NB4 (cell line): ENCODE measurements at regions not wholly inside any gene's neighbourhood (a gene's known extent, or its start where the extent isn't known, plus 50 kb on each side); places are given as distances from the start of the nearest gene placed in this dataset.

Source experiments
- POLR2A ChIP-seq: IDR thresholded peaks from 2 replicates; pipeline ENCODE4 v1.6.1; 2011; ENCODE audit warnings: mild to moderate bottlenecking; ENCODE audit not compliant: insufficient read length; ENCODE audit errors: extremely low read depth
- TF ChIP-seq, protein P1 (sequence below): IDR thresholded peaks from one replicate; pipeline ENCODE4 v1.5.1; 2012; ENCODE audit warnings: low read depth, low read length

DNA sequence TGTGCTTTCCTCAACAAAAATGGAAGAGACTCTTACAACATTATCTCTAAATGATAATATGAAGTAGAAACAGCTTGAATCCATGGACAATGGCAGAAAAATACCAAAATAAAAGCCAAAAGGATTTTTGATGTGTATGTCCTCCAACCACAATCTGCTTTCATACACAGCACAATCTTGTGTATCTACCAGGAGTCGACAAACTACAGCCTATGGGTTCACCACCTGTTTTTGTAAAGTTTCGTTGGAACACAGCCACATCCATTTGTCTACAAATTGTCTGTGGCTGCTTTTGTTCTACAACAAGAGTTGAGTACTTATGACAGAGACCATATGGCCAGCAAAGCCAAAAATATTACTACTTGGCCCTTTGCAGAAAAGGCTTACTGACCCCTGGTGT, 88.7 kb upstream of the UBE2E2 start:
- TF ChIP-seq, protein P1, sequence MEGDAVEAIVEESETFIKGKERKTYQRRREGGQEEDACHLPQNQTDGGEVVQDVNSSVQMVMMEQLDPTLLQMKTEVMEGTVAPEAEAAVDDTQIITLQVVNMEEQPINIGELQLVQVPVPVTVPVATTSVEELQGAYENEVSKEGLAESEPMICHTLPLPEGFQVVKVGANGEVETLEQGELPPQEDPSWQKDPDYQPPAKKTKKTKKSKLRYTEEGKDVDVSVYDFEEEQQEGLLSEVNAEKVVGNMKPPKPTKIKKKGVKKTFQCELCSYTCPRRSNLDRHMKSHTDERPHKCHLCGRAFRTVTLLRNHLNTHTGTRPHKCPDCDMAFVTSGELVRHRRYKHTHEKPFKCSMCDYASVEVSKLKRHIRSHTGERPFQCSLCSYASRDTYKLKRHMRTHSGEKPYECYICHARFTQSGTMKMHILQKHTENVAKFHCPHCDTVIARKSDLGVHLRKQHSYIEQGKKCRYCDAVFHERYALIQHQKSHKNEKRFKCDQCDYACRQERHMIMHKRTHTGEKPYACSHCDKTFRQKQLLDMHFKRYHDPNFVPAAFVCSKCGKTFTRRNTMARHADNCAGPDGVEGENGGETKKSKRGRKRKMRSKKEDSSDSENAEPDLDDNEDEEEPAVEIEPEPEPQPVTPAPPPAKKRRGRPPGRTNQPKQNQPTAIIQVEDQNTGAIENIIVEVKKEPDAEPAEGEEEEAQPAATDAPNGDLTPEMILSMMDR: no peak
- TF ChIP-seq POLR2A: no peak
